ENCODE measurements at regions not wholly inside any gene's neighbourhood (a gene's known extent, or its start where the extent isn't known, plus 50 kb on each side); places are given as distances from the start of the nearest gene placed in this dataset.
A peak's percentile ranks its signal among the peaks of the same experiment; 100 is the strongest.

GRCh38 chr7:17595546-17595945, 297.1 kb downstream of the AHR start:
- H3K4me1 Mint-ChIP-seq (ENCODE audit: low read depth) = peaks cover 35% of the 10 kb centered on the region

GRCh38 chr7:17598305-17598704, 299.9 kb downstream of the AHR start:
- peaks cover 1% of the 10 kb centered on the region for H3K36me3 Mint-ChIP-seq (ENCODE audit: low read depth)
- H3K27ac Mint-ChIP-seq (ENCODE audit: unreplicated experiment) = no peak overlapping the region
- H3K9me3 Mint-ChIP-seq (ENCODE audit: low read depth) = peaks cover 7% of the 10 kb centered on the region
- no peaks in the 10 kb centered on the region for H3K27me3 Mint-ChIP-seq (ENCODE audit: low read depth)
- DNase-seq (ENCODE audit: low spot score) = no peak
- H3K4me1 Mint-ChIP-seq (ENCODE audit: low read depth) = peaks cover 46% of the 10 kb centered on the region
- TF ChIP-seq CTCF (IDR thresholded peaks at IDR 0.05) = no peak
- no peak overlapping the region for H3K4me3 Mint-ChIP-seq (ENCODE audit: unreplicated experiment)

More at GRCh38 chr7:17595546-17595945, 297.1 kb downstream of the AHR start:
- Mint-ChIP-seq H3K9me3 (ENCODE audit: low read depth) (peaks cover 4% of the 10 kb centered on the region), H3K27ac (ENCODE audit: unreplicated experiment) (no peak overlapping the region), H3K4me3 (ENCODE audit: unreplicated experiment) (no peak overlapping the region), H3K36me3 (ENCODE audit: low read depth) (no peaks in the 10 kb centered on the region), H3K27me3 (ENCODE audit: low read depth) (no peaks in the 10 kb centered on the region)
- no peak for DNase-seq (ENCODE audit: low spot score)
- no peak for TF ChIP-seq CTCF (IDR thresholded peaks at IDR 0.05)

GRCh38 chr7:17598846-17599245, 300.4 kb downstream of the AHR start:
- H3K9me3 Mint-ChIP-seq (ENCODE audit: low read depth) = peaks cover 11% of the 10 kb centered on the region
- peaks cover 4% of the 10 kb centered on the region for H3K36me3 Mint-ChIP-seq (ENCODE audit: low read depth)
- DNase-seq (ENCODE audit: low spot score) = no peak
- H3K4me1 Mint-ChIP-seq (ENCODE audit: low read depth) = peaks cover 42% of the 10 kb centered on the region
- H3K27ac Mint-ChIP-seq (ENCODE audit: unreplicated experiment) = no peak overlapping the region
- TF ChIP-seq CTCF (IDR thresholded peaks at IDR 0.05) = no peak
- H3K4me3 Mint-ChIP-seq (ENCODE audit: unreplicated experiment) = no peak overlapping the region
- H3K27me3 Mint-ChIP-seq (ENCODE audit: low read depth) = no peaks in the 10 kb centered on the region

- Mint-ChIP-seq H3K9me3 (ENCODE audit: low read depth) (peaks cover 18% of the 10 kb centered on the region), H3K4me1 (ENCODE audit: low read depth) (peaks cover 40% of the 10 kb centered on the region), H3K27me3 (ENCODE audit: low read depth) (no peaks in the 10 kb centered on the region), H3K36me3 (ENCODE audit: low read depth) (peaks cover 7% of the 10 kb centered on the region), H3K27ac (ENCODE audit: unreplicated experiment) (peak overlapping the region; percentile 92), H3K4me3 (ENCODE audit: unreplicated experiment) (no peak overlapping the region)
- no peak for DNase-seq (ENCODE audit: low spot score)
- TF ChIP-seq CTCF (IDR thresholded peaks at IDR 0.05) = no peak
Measured at GRCh38 chr7:17599733-17600339, 301.4 kb downstream of the AHR start.

GRCh38 chr7:17600340-17600752, 301.9 kb downstream of the AHR start:
- no peak for TF ChIP-seq CTCF (IDR thresholded peaks at IDR 0.05)
- H3K4me3 Mint-ChIP-seq (ENCODE audit: unreplicated experiment) = no peak overlapping the region
- H3K27ac Mint-ChIP-seq (ENCODE audit: unreplicated experiment) = peak overlapping the region; percentile 92
- H3K9me3 Mint-ChIP-seq (ENCODE audit: low read depth) = peaks cover 18% of the 10 kb centered on the region
- H3K27me3 Mint-ChIP-seq (ENCODE audit: low read depth) = no peaks in the 10 kb centered on the region
- DNase-seq (ENCODE audit: low spot score) = no peak
- H3K36me3 Mint-ChIP-seq (ENCODE audit: low read depth) = peaks cover 7% of the 10 kb centered on the region
- peaks cover 40% of the 10 kb centered on the region for H3K4me1 Mint-ChIP-seq (ENCODE audit: low read depth)

Data from chondrocyte (in vitro differentiated cells).